GM19099 (cell line): ENCODE measurements at regions not wholly inside any gene's neighbourhood (a gene's known extent, or its start where the extent isn't known, plus 50 kb on each side); places are given as distances from the start of the nearest gene placed in this dataset.

Experiments
- POLR2A ChIP-seq: IDR thresholded peaks from 3 replicates; pipeline ENCODE4 v1.6.1; 2011; ENCODE audit warnings: low read depth; ENCODE audit not compliant: insufficient read length; ENCODE audit errors: extremely low read depth

GRCh38 chr11:19589567-19590260, 122.9 kb upstream of the NAV2 start:
- no peak for TF ChIP-seq POLR2A

GRCh38 chr11:19587979-19588378, 124.7 kb upstream of the NAV2 start:
- no peak for TF ChIP-seq POLR2A

GRCh38 chr11:19580646-19581045, 132.0 kb upstream of the NAV2 start:
- no peak for TF ChIP-seq POLR2A

GRCh38 chr11:19579957-19580356, 132.7 kb upstream of the NAV2 start:
- TF ChIP-seq POLR2A: no peak

- TF ChIP-seq POLR2A: no peak
These were observed 133.8 kb upstream of the NAV2 start for GRCh38 chr11:19578871-19579270.

- no peak for TF ChIP-seq POLR2A
These were observed 134.5 kb upstream of the NAV2 start for GRCh38 chr11:19577976-19578619.

- TF ChIP-seq POLR2A: no peak
These were observed 135.2 kb upstream of the NAV2 start for GRCh38 chr11:19577391-19577975.

GRCh38 chr11:19576903-19577302, 135.7 kb upstream of the NAV2 start:
- no peak for TF ChIP-seq POLR2A

GRCh38 chr11:19576054-19576453, 136.6 kb upstream of the NAV2 start:
- TF ChIP-seq POLR2A: no peak

- TF ChIP-seq POLR2A: no peak
These were observed 137.7 kb upstream of the NAV2 start for GRCh38 chr11:19574916-19575315.

GRCh38 chr11:19573666-19574065, 139.0 kb upstream of the NAV2 start:
- TF ChIP-seq POLR2A: no peak

GRCh38 chr11:19571906-19572305, 140.7 kb upstream of the NAV2 start:
- no peak for TF ChIP-seq POLR2A

- TF ChIP-seq POLR2A: no peak
These were observed 141.7 kb upstream of the NAV2 start for GRCh38 chr11:19570889-19571288.

- no peak for TF ChIP-seq POLR2A
These were observed 144.6 kb upstream of the NAV2 start for GRCh38 chr11:19567996-19568395.

GRCh38 chr11:19566583-19567379, 145.9 kb upstream of the NAV2 start:
- TF ChIP-seq POLR2A: no peak
